GM19023 (cell line): ENCODE measurements at regions not wholly inside any gene's neighbourhood (a gene's known extent, or its start where the extent isn't known, plus 50 kb on each side); places are given as distances from the start of the nearest gene placed in this dataset.
A peak's percentile ranks its signal among the peaks of the same experiment; 100 is the strongest.
"Not testable (repeated sequence)": the region's sequence is repeated elsewhere in the genome, so short reads cannot be mapped to it uniquely, and the experiment has no call there.

Experiments used
- ATAC-seq: cut with Tn5 transposase; IDR thresholded peaks from one replicate; pipeline ENCODE4 v1.9.1; 2021; ENCODE audit warnings: mild to moderate bottlenecking, moderate library complexity; ENCODE audit not compliant: unreplicated experiment

- ATAC-seq: peak; percentile 76
These were observed 91.3 kb upstream of the WDR44 start for GRCh38 chrX:118254611-118255010.

- no peak for ATAC-seq
These were observed 90.0 kb upstream of the WDR44 start for GRCh38 chrX:118255921-118256320.

- ATAC-seq: no peak
These were observed 88.1 kb upstream of the WDR44 start for GRCh38 chrX:118257781-118258180.

- ATAC-seq: no peak
These were observed 86.7 kb upstream of the WDR44 start for GRCh38 chrX:118259213-118259612.

- no peak for ATAC-seq
These were observed 84.8 kb upstream of the WDR44 start for GRCh38 chrX:118261151-118261550.

- no peak for ATAC-seq
These were observed 74.1 kb upstream of the WDR44 start for GRCh38 chrX:118271775-118272174.

- ATAC-seq: no peak
These were observed 73.7 kb upstream of the WDR44 start for GRCh38 chrX:118272242-118272641.

GRCh38 chrX:118286066-118286762 is 59.7 kb upstream of the WDR44 start:
- ATAC-seq: no peak

GRCh38 chrX:118295818-118296217 is 50.1 kb upstream of the WDR44 start:
- ATAC-seq: not testable (repeated sequence)
